OCI-LY3 (cell line): ENCODE measurements at regions not wholly inside any gene's neighbourhood (a gene's known extent, or its start where the extent isn't known, plus 50 kb on each side); places are given as distances from the start of the nearest gene placed in this dataset.

Source experiments
- H2AFZ ChIP-seq: fragments of 200-600, 300-600 bp; shearing (Covaris generic); 2 replicates; pipeline ENCODE4 v1.6.0; 2014; ENCODE audit warnings: antibody characterized with exemption, low read depth, low read length
- H3K27ac ChIP-seq: fragments of 200-600, 300-600 bp; sonication (generic); 2 replicates; pipeline ENCODE4 v1.5.1; 2014; ENCODE audit warnings: mild to moderate bottlenecking, low read length, moderate library complexity, mixed read lengths
- H3K27me3 ChIP-seq: fragments of 200-600, 300-600 bp; sonication (generic); 2 replicates; pipeline ENCODE4 v1.6.1; 2014; ENCODE audit warnings: low read depth, low read length, mixed read lengths
- H3K36me3 ChIP-seq: fragments of 200-600, 300-600 bp; sonication (generic); replicated peaks from 2 replicates; pipeline ENCODE3; 2014; ENCODE audit warnings: low read depth, low read length, mixed read lengths
- H3K4me1 ChIP-seq: fragments of 300-600, 200-600 bp; sonication (generic); 2 replicates; pipeline ENCODE4 v1.6.1; 2014; ENCODE audit warnings: low read length, mixed read lengths
- H3K4me2 ChIP-seq: fragments of 200-600, 300-600 bp; sonication (generic); 2 replicates; pipeline ENCODE4 v1.6.1; 2014; ENCODE audit warnings: low read length, mixed read lengths
- H3K4me3 ChIP-seq: fragments of 300-600, 200-600 bp; sonication (generic); 2 replicates; pipeline ENCODE4 v1.5.1; 2014; ENCODE audit warnings: antibody characterized with exemption, mild to moderate bottlenecking, low read length, moderate library complexity
- H3K79me2 ChIP-seq: fragments of 300-600, 200-600 bp; shearing (Covaris generic); 2 replicates; pipeline ENCODE4 v1.6.1; 2014; ENCODE audit warnings: mild to moderate bottlenecking, low read length, mixed read lengths
- H3K9ac ChIP-seq: fragments of 300-600, 200-600 bp; shearing (Covaris generic); 2 replicates; pipeline ENCODE4 v1.6.0; 2014; ENCODE audit warnings: mild to moderate bottlenecking, low read length, moderate library complexity
- H3K9me3 ChIP-seq: fragments of 200-600, 300-600 bp; shearing (Covaris generic); 2 replicates; pipeline ENCODE4 v1.6.1; 2014; ENCODE audit warnings: low read length, mixed read lengths; ENCODE audit not compliant: insufficient read depth
- H4K20me1 ChIP-seq: fragments of 200-600, 300-600 bp; sonication (generic); 2 replicates; pipeline ENCODE4 v1.6.1; 2016; ENCODE audit warnings: low read length, mixed read lengths; ENCODE audit not compliant: insufficient read depth
- CTCF ChIP-seq: fragments of 200-600, 300-600 bp; sonication (generic); IDR thresholded peaks from 2 replicates; pipeline ENCODE4 v1.5.1; 2014; ENCODE audit warnings: antibody characterized with exemption, low read length, low read depth
- EZH2phosphoT487 ChIP-seq: fragments of 200-600 bp; shearing (Covaris generic); IDR thresholded peaks from 2 replicates; pipeline ENCODE4 v1.6.1; 2018; ENCODE audit warnings: antibody characterized with exemption, mixed run types, low read depth

GRCh38 chr2:6630209-6630608 is 235.5 kb downstream of the CMPK2 start:
- Histone ChIP-seq H3K9ac (no peak overlapping the region), H3K9me3 (no peaks in the 10 kb centered on the region), H3K27me3 (no peaks in the 10 kb centered on the region), H4K20me1 (no peaks in the 10 kb centered on the region), H3K36me3 (no peaks in the 10 kb centered on the region), H3K4me3 (no peak overlapping the region), H3K27ac (no peak overlapping the region), H3K4me2 (no peak overlapping the region), H3K4me1 (no peaks in the 10 kb centered on the region), H2AFZ (no peak overlapping the region), H3K79me2 (no peaks in the 10 kb centered on the region)
- no peak for TF ChIP-seq CTCF
- no peak for TF ChIP-seq EZH2phosphoT487

- TF ChIP-seq EZH2phosphoT487 (no peak), CTCF (no peak)
- Histone ChIP-seq H3K79me2 (no peaks in the 10 kb centered on the region), H3K9ac (no peak overlapping the region), H4K20me1 (no peaks in the 10 kb centered on the region), H2AFZ (no peak overlapping the region), H3K27ac (no peak overlapping the region), H3K9me3 (no peaks in the 10 kb centered on the region), H3K36me3 (no peaks in the 10 kb centered on the region), H3K4me1 (no peaks in the 10 kb centered on the region), H3K4me3 (no peak overlapping the region), H3K4me2 (no peak overlapping the region), H3K27me3 (no peaks in the 10 kb centered on the region)
Observed at GRCh38 chr2:6635296-6635695, 230.4 kb downstream of the CMPK2 start.

- Histone ChIP-seq H3K4me2 (no peak overlapping the region), H3K4me3 (no peak overlapping the region), H4K20me1 (no peaks in the 10 kb centered on the region), H3K9me3 (no peaks in the 10 kb centered on the region), H2AFZ (no peak overlapping the region), H3K27ac (no peak overlapping the region), H3K79me2 (no peaks in the 10 kb centered on the region), H3K4me1 (no peaks in the 10 kb centered on the region), H3K36me3 (no peaks in the 10 kb centered on the region), H3K27me3 (no peaks in the 10 kb centered on the region), H3K9ac (no peak overlapping the region)
- no peak for TF ChIP-seq CTCF
Observed at GRCh38 chr2:6637330-6637729, 228.4 kb downstream of the CMPK2 start.

GRCh38 chr2:6639929-6640620 is 225.6 kb downstream of the CMPK2 start:
- no peaks in the 10 kb centered on the region for H3K27me3 ChIP-seq
- no peaks in the 10 kb centered on the region for H3K36me3 ChIP-seq
- no peaks in the 10 kb centered on the region for H3K4me1 ChIP-seq
- H3K9ac ChIP-seq, result no peak overlapping the region
- no peaks in the 10 kb centered on the region for H4K20me1 ChIP-seq
- H3K4me3 ChIP-seq, result no peak overlapping the region
- no peaks in the 10 kb centered on the region for H3K79me2 ChIP-seq
- H3K4me2 ChIP-seq, result no peak overlapping the region
- no peak overlapping the region for H3K27ac ChIP-seq
- TF ChIP-seq EZH2phosphoT487, result no peak
- no peak for TF ChIP-seq CTCF
- no peaks in the 10 kb centered on the region for H3K9me3 ChIP-seq
- H2AFZ ChIP-seq, result no peak overlapping the region
